WTC11 (cell line): ENCODE measurements at regions not wholly inside any gene's neighbourhood (a gene's known extent, or its start where the extent isn't known, plus 50 kb on each side); places are given as distances from the start of the nearest gene placed in this dataset.

Source experiments
- ATAC-seq: fragments of 200-7000 bp; cut with Tn5 transposase; 2 replicates; pipeline ENCODE4 v1.10.0; 2021; ENCODE audit warnings: mild to moderate bottlenecking, moderate library complexity
- CTCF ChIA-PET: fragments of 300-600 bp; sonication (Branson Sonifier 250); formaldehyde crosslinking; loops from one replicate; lab custom pipeline; 2021; ENCODE audit warnings: antibody characterized with exemption; lab: Charles Lee
- POLR2A ChIA-PET: fragments of 350-600 bp; sonication (Branson Sonifier 250); formaldehyde crosslinking; loops from one replicate; lab custom pipeline; 2021; ENCODE audit warnings: antibody characterized with exemption; lab: Charles Lee
- DNase-seq: peaks from one replicate; pipeline ENCODE4 v3.0.0; 2021; ENCODE audit warnings: low spot score
- H3K27ac Mint-ChIP-seq: 2 replicates; pipeline ENCODE4 v1.8.0; 2021; ENCODE audit warnings: mixed read lengths
- H3K27me3 Mint-ChIP-seq: 2 replicates; pipeline ENCODE4 v1.8.0; 2021; ENCODE audit warnings: low read depth, mild to moderate bottlenecking, moderate library complexity, mixed read lengths
- H3K36me3 Mint-ChIP-seq: 2 replicates; pipeline ENCODE4 v1.8.0; 2021; ENCODE audit warnings: mixed read lengths
- H3K4me1 Mint-ChIP-seq: 2 replicates; pipeline ENCODE4 v1.8.0; 2022; ENCODE audit warnings: mixed read lengths
- H3K4me3 Mint-ChIP-seq: 2 replicates; pipeline ENCODE4 v1.8.0; 2021; ENCODE audit warnings: mild to moderate bottlenecking, moderate library complexity, mixed read lengths
- H3K9me3 Mint-ChIP-seq: 2 replicates; pipeline ENCODE4 v1.8.0; 2021; ENCODE audit warnings: mixed read lengths
- CREB1 ChIP-seq: sonication (generic); formaldehyde crosslinking; IDR thresholded peaks from 2 replicates; pipeline ENCODE4 v1.8.0; 2023; ENCODE audit warnings: mild to moderate bottlenecking, missing genetic modification reagents
- ELF4 ChIP-seq: sonication (generic); formaldehyde crosslinking; IDR thresholded peaks from 2 replicates; pipeline ENCODE4 v1.8.1; 2022; ENCODE audit warnings: low read depth, mild to moderate bottlenecking, moderate library complexity, missing genetic modification reagents
- ESRRA ChIP-seq: sonication (generic); formaldehyde crosslinking; IDR thresholded peaks from 2 replicates; pipeline ENCODE4 v1.8.1; 2022; ENCODE audit warnings: mild to moderate bottlenecking, missing genetic modification reagents, borderline replicate concordance
- ETV6 ChIP-seq: sonication (generic); formaldehyde crosslinking; IDR thresholded peaks from 2 replicates; pipeline ENCODE4 v1.8.1; 2022; ENCODE audit warnings: mild to moderate bottlenecking, missing genetic modification reagents
- FOXP1 ChIP-seq: sonication (generic); formaldehyde crosslinking; IDR thresholded peaks from 2 replicates; pipeline ENCODE4 v1.8.0; 2022; ENCODE audit warnings: missing genetic modification reagents, mild to moderate bottlenecking, moderate library complexity, borderline replicate concordance
- GABPB1 ChIP-seq: sonication (generic); formaldehyde crosslinking; IDR thresholded peaks from 2 replicates; pipeline ENCODE4 v1.8.1; 2023; ENCODE audit warnings: mild to moderate bottlenecking, missing genetic modification reagents
- GTF2I ChIP-seq: fragments of 250-450 bp; sonication (Bioruptor Pico); conservative IDR thresholded peaks from 2 replicates; pipeline ENCODE4 v1.4.0; 2021; ENCODE audit warnings: mild to moderate bottlenecking
- HMGA2 ChIP-seq: fragments of 250-450 bp; sonication (Bioruptor Pico); IDR thresholded peaks from 2 replicates; pipeline ENCODE4 v1.4.0; 2021; ENCODE audit warnings: mild to moderate bottlenecking, moderate library complexity
- KAT7 ChIP-seq: sonication (generic); formaldehyde crosslinking; IDR thresholded peaks from 2 replicates; pipeline ENCODE4 v1.8.1; 2023; ENCODE audit warnings: missing genetic modification reagents, mild to moderate bottlenecking, borderline replicate concordance
- NFE2L1 ChIP-seq: sonication (generic); formaldehyde crosslinking; IDR thresholded peaks from 2 replicates; pipeline ENCODE4 v1.8.1; 2023; ENCODE audit warnings: missing genetic modification reagents
- NFYB ChIP-seq: sonication (generic); formaldehyde crosslinking; conservative IDR thresholded peaks from 2 replicates; pipeline ENCODE4 v1.8.0; 2022; ENCODE audit warnings: low read depth, missing genetic modification reagents
- NR2C2 ChIP-seq: sonication (generic); formaldehyde crosslinking; IDR thresholded peaks from 2 replicates; pipeline ENCODE4 v1.8.0; 2022; ENCODE audit warnings: mild to moderate bottlenecking, missing genetic modification reagents
- RORB ChIP-seq: fragments of 250-450 bp; sonication (Bioruptor Pico); IDR thresholded peaks from 2 replicates; pipeline ENCODE4 v1.9.0; 2021; ENCODE audit warnings: mild to moderate bottlenecking
- TCF7 ChIP-seq: sonication (generic); formaldehyde crosslinking; IDR thresholded peaks from 2 replicates; pipeline ENCODE4 v1.8.0; 2022; ENCODE audit warnings: mild to moderate bottlenecking, low read depth, missing genetic modification reagents, moderate library complexity
- TEAD1 ChIP-seq: sonication (generic); formaldehyde crosslinking; IDR thresholded peaks from 2 replicates; pipeline ENCODE4 v1.8.0; 2022; ENCODE audit warnings: mild to moderate bottlenecking, missing genetic modification reagents
- TEAD4 ChIP-seq: sonication (generic); formaldehyde crosslinking; IDR thresholded peaks from 2 replicates; pipeline ENCODE4 v1.8.0; 2022; ENCODE audit warnings: mild to moderate bottlenecking, missing genetic modification reagents
- ZNF138 ChIP-seq: sonication (generic); formaldehyde crosslinking; conservative IDR thresholded peaks from 2 replicates; pipeline ENCODE4 v1.8.1; 2022; ENCODE audit warnings: mild to moderate bottlenecking, moderate library complexity, missing genetic modification reagents
- ZNF317 ChIP-seq: sonication (generic); formaldehyde crosslinking; IDR thresholded peaks from 2 replicates; pipeline ENCODE4 v1.8.1; 2023; ENCODE audit warnings: low read depth, mild to moderate bottlenecking, moderate library complexity, missing genetic modification reagents, borderline replicate concordance
- ZNF423 ChIP-seq: fragments of 250-450 bp; sonication (Bioruptor Pico); IDR thresholded peaks from 2 replicates; pipeline ENCODE4 v2.1.2; 2022; ENCODE audit warnings: mild to moderate bottlenecking, moderate library complexity
- TF ChIP-seq, protein P1 (sequence below): sonication (generic); formaldehyde crosslinking; IDR thresholded peaks from 2 replicates; pipeline ENCODE4 v1.8.0; 2023; ENCODE audit warnings: missing genetic modification reagents, mild to moderate bottlenecking, borderline replicate concordance
- TF ChIP-seq, protein P2 (sequence below): fragments of 250-450 bp; sonication (Bioruptor Pico); IDR thresholded peaks from 2 replicates; pipeline ENCODE4 v1.9.0; 2021; ENCODE audit warnings: mild to moderate bottlenecking
- TF ChIP-seq, protein P3 (sequence below): sonication (generic); formaldehyde crosslinking; IDR thresholded peaks from 2 replicates; pipeline ENCODE4 v1.8.0; 2022; ENCODE audit warnings: mild to moderate bottlenecking, missing genetic modification reagents
- TF ChIP-seq, protein P4 (sequence below): fragments of 250-450 bp; sonication (Bioruptor Pico); IDR thresholded peaks from 2 replicates; pipeline ENCODE4 v1.9.0; 2021; ENCODE audit warnings: moderate library complexity, mild to moderate bottlenecking, inconsistent platforms, borderline replicate concordance
- TF ChIP-seq, protein P5 (sequence below): sonication (generic); formaldehyde crosslinking; IDR thresholded peaks from 2 replicates; pipeline ENCODE4 v1.8.0; 2022; ENCODE audit warnings: mild to moderate bottlenecking, missing genetic modification reagents
- TF ChIP-seq, protein P6 (sequence below): sonication (generic); formaldehyde crosslinking; IDR thresholded peaks from 2 replicates; pipeline ENCODE4 v1.8.0; 2023; ENCODE audit warnings: mild to moderate bottlenecking, missing genetic modification reagents
- TF ChIP-seq, protein P7 (sequence below): sonication (generic); formaldehyde crosslinking; conservative IDR thresholded peaks from 2 replicates; pipeline ENCODE4 v1.8.1; 2022; ENCODE audit warnings: mild to moderate bottlenecking, missing genetic modification reagents
- TF ChIP-seq, protein P8 (sequence below): sonication (generic); formaldehyde crosslinking; IDR thresholded peaks from 2 replicates; pipeline ENCODE4 v1.8.1; 2022; ENCODE audit warnings: mild to moderate bottlenecking, moderate library complexity, missing genetic modification reagents

DNA sequence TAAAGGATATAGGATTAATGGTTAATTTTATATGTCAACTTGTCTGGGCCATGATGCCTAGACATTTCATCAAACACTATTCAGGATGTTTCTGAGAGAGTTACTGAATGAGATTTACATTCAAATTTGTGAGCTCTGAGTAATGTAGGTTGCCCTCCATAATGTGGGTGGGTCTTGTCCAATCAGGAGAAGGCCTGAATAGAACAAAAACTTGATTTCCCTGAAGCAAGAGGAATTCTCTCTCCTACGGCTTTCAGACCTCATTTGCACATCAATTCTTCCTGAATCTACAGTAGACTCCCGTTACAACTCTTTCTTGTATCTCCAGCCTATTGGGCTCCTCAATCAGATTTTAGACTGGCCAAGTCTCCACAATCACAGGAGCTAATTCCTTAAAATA lies 377.9 kb upstream of the PMFBP1 start (continued):
- TF ChIP-seq, protein P1, sequence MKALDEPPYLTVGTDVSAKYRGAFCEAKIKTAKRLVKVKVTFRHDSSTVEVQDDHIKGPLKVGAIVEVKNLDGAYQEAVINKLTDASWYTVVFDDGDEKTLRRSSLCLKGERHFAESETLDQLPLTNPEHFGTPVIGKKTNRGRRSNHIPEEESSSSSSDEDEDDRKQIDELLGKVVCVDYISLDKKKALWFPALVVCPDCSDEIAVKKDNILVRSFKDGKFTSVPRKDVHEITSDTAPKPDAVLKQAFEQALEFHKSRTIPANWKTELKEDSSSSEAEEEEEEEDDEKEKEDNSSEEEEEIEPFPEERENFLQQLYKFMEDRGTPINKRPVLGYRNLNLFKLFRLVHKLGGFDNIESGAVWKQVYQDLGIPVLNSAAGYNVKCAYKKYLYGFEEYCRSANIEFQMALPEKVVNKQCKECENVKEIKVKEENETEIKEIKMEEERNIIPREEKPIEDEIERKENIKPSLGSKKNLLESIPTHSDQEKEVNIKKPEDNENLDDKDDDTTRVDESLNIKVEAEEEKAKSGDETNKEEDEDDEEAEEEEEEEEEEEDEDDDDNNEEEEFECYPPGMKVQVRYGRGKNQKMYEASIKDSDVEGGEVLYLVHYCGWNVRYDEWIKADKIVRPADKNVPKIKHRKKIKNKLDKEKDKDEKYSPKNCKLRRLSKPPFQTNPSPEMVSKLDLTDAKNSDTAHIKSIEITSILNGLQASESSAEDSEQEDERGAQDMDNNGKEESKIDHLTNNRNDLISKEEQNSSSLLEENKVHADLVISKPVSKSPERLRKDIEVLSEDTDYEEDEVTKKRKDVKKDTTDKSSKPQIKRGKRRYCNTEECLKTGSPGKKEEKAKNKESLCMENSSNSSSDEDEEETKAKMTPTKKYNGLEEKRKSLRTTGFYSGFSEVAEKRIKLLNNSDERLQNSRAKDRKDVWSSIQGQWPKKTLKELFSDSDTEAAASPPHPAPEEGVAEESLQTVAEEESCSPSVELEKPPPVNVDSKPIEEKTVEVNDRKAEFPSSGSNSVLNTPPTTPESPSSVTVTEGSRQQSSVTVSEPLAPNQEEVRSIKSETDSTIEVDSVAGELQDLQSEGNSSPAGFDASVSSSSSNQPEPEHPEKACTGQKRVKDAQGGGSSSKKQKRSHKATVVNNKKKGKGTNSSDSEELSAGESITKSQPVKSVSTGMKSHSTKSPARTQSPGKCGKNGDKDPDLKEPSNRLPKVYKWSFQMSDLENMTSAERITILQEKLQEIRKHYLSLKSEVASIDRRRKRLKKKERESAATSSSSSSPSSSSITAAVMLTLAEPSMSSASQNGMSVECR (CRISPR knock-in tag), result no peak
- TF ChIP-seq KAT7 (no peak), GTF2I (no peak), NR2C2 (CRISPR knock-in tag) (no peak), ETV6 (CRISPR knock-in tag) (no peak), ZNF317 (no peak), ELF4 (CRISPR knock-in tag) (no peak)
- TF ChIP-seq, protein P2, sequence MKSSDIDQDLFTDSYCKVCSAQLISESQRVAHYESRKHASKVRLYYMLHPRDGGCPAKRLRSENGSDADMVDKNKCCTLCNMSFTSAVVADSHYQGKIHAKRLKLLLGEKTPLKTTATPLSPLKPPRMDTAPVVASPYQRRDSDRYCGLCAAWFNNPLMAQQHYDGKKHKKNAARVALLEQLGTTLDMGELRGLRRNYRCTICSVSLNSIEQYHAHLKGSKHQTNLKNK (CRISPR knock-in tag), result no peak
- TF ChIP-seq, protein P3, sequence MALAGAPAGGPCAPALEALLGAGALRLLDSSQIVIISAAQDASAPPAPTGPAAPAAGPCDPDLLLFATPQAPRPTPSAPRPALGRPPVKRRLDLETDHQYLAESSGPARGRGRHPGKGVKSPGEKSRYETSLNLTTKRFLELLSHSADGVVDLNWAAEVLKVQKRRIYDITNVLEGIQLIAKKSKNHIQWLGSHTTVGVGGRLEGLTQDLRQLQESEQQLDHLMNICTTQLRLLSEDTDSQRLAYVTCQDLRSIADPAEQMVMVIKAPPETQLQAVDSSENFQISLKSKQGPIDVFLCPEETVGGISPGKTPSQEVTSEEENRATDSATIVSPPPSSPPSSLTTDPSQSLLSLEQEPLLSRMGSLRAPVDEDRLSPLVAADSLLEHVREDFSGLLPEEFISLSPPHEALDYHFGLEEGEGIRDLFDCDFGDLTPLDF (CRISPR knock-in tag), result no peak

DNA sequence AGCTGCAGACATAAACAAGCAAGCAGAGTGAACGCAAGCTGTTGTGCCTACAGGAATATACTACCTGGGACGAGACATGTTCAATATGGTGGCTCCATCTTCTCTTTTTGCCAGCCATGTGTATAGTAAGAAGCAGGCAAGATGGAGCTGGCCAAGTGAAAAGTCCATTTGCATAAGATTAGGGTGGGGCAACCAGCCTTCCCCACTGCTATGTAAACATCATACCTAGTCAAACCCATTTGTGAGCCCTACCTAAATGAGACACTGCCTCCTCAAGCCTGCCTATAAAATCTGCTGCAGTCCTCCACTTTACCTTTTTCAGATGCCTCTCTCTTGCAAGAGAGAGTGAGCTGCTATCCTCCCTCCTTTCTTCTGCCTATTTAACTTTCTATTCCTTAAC lies 370.1 kb upstream of the PMFBP1 start:
- CTCF ChIA-PET, result no interaction called here
- POLR2A ChIA-PET, result no interaction called here
- DNase-seq (no peak), ATAC-seq (no peak)
- Mint-ChIP-seq H3K36me3 (peaks cover 13% of the 10 kb centered on the region), H3K27me3 (no peaks in the 10 kb centered on the region), H3K9me3 (peaks cover 14% of the 10 kb centered on the region), H3K27ac (no peak overlapping the region), H3K4me1 (peaks cover 3% of the 10 kb centered on the region), H3K4me3 (no peak overlapping the region)
- TF ChIP-seq, protein P4, sequence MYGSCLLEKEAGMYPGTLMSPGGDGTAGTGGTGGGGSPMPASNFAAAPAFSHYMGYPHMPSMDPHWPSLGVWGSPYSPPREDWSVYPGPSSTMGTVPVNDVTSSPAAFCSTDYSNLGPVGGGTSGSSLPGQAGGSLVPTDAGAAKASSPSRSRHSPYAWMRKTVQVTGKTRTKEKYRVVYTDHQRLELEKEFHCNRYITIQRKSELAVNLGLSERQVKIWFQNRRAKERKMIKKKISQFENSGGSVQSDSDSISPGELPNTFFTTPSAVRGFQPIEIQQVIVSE (CRISPR knock-in tag), result no peak
- TF ChIP-seq CREB1 (no peak), NFYB (CRISPR knock-in tag) (no peak), ZNF138 (no peak), GABPB1 (CRISPR knock-in tag) (no peak), ESRRA (CRISPR knock-in tag) (no peak), ZNF423 (CRISPR knock-in tag) (no peak), HMGA2 (CRISPR knock-in tag) (no peak), FOXP1 (CRISPR knock-in tag) (no peak), NFE2L1 (CRISPR knock-in tag) (no peak), RORB (CRISPR knock-in tag) (no peak), TCF7 (no peak), TEAD4 (no peak), TEAD1 (CRISPR knock-in tag) (no peak)
- TF ChIP-seq, protein P5, sequence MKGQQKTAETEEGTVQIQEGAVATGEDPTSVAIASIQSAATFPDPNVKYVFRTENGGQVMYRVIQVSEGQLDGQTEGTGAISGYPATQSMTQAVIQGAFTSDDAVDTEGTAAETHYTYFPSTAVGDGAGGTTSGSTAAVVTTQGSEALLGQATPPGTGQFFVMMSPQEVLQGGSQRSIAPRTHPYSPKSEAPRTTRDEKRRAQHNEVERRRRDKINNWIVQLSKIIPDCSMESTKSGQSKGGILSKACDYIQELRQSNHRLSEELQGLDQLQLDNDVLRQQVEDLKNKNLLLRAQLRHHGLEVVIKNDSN (CRISPR knock-in tag), result no peak
- TF ChIP-seq, protein P6, sequence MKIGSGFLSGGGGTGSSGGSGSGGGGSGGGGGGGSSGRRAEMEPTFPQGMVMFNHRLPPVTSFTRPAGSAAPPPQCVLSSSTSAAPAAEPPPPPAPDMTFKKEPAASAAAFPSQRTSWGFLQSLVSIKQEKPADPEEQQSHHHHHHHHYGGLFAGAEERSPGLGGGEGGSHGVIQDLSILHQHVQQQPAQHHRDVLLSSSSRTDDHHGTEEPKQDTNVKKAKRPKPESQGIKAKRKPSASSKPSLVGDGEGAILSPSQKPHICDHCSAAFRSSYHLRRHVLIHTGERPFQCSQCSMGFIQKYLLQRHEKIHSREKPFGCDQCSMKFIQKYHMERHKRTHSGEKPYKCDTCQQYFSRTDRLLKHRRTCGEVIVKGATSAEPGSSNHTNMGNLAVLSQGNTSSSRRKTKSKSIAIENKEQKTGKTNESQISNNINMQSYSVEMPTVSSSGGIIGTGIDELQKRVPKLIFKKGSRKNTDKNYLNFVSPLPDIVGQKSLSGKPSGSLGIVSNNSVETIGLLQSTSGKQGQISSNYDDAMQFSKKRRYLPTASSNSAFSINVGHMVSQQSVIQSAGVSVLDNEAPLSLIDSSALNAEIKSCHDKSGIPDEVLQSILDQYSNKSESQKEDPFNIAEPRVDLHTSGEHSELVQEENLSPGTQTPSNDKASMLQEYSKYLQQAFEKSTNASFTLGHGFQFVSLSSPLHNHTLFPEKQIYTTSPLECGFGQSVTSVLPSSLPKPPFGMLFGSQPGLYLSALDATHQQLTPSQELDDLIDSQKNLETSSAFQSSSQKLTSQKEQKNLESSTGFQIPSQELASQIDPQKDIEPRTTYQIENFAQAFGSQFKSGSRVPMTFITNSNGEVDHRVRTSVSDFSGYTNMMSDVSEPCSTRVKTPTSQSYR (CRISPR knock-in tag), result no peak
- TF ChIP-seq, protein P7, sequence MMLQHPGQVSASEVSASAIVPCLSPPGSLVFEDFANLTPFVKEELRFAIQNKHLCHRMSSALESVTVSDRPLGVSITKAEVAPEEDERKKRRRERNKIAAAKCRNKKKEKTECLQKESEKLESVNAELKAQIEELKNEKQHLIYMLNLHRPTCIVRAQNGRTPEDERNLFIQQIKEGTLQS (CRISPR knock-in tag), result no peak
- TF ChIP-seq, protein P8, sequence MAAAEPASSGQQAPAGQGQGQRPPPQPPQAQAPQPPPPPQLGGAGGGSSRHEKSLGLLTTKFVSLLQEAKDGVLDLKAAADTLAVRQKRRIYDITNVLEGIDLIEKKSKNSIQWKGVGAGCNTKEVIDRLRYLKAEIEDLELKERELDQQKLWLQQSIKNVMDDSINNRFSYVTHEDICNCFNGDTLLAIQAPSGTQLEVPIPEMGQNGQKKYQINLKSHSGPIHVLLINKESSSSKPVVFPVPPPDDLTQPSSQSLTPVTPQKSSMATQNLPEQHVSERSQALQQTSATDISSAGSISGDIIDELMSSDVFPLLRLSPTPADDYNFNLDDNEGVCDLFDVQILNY, result no peak
